Stimulated activated CD4-positive, alpha-beta T cell treated with anti-CD3 and anti-CD28 coated beads, Interleukin-12 subunit alpha, Interleukin-12 subunit beta, amount 100 ng/mL, for 24 hours (primary cell): ENCODE measurements at regions not wholly inside any gene's neighbourhood (a gene's known extent, or its start where the extent isn't known, plus 50 kb on each side); places are given as distances from the start of the nearest gene placed in this dataset.
"Not testable (repeated sequence)": the region's sequence is repeated elsewhere in the genome, so short reads cannot be mapped to it uniquely, and the experiment has no call there.

Experiments
- DNase-seq, 2 experiments: peaks; one replicate each; pipeline ENCODE4 v3.0.0-alpha.2; 2020; ENCODE audit warnings: low read depth in 2 of 2

- DNase-seq, result not testable (repeated sequence)
These were observed 79.5 kb upstream of the ANK3 start for GRCh38 chr10:60469147-60469546.

- DNase-seq, result no peak
These were observed 77.5 kb upstream of the ANK3 start for GRCh38 chr10:60467202-60467546.

GRCh38 chr10:60466267-60467201 is 76.9 kb upstream of the ANK3 start:
- no peak for DNase-seq

DNA sequence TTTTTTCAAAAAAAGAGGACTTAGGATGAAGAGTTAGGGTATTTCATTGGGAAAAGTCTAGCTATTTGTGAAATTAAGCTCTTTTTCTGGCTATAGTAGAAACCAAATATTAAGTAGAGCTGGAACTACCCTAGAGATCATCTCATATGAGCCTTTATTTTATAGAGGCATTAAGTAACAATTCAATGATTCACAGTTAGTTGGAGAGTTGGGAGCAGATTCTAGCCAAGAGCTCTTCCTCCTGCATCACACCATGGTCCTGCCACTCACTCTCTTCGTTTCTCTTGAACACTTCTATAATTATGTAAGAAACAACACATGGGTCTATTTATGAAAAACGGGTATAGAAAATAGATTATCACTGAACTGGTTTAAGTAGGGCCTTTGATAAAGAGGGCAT is 76.1 kb upstream of the ANK3 start:
- no peak for DNase-seq

DNA sequence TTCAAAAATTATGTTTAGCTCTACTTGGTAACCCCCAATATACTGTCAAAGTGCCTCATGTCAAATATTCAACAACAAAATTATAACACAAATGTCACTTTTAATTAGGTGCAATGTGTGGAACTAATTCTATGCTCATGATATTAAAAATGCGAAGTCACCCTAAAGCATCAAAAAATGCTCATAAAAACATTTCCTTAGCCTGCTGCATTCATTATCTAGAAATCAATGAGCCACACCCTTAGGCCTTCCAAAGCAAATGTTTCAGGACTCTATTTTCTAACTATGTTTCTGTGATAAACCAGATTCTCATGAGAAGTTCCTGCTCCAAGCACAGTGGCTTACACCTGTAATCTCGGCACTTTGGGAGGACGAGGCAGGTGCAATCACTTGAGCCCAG is 75.0 kb upstream of the ANK3 start:
- DNase-seq, result no peak

DNA sequence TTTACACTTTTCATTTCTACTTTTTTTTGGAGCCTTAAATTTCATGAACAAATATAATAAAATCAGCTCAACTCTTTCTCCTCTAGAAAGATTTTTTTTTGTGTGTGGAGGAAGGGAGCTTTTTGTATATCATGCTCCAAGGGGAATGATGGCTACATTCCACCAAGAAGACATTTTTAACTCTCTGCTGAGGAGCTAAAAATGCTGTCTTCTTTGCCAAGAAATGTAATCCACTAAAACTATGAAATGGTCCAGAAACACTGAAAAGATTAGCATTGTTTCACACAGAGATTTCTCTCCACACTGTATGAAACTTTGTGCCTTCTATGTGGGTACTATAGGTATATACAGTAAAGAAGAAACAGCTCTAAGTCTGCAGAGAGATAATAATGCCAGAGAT is 74.1 kb upstream of the ANK3 start:
- no peak for DNase-seq

DNA sequence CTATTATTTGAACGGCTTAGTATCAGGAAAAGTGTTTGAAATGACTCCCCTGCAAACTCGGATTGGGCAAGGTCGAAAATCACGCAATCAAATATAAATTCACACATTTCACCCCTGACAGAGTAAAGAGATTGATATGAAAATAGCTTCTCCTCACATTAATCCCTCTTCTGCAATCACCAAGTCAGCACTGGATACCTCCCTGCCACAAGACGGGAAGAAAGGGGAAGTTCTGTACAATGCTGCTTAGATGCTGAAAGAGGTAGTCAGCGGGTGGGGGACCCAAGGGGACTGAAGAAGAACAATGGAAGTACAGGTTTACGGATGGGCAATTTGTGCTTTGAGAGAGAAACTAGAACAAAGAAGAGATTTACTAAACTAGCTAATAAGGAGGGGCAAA is 72.0 kb upstream of the ANK3 start:
- DNase-seq, result no peak

- no peak for DNase-seq
These were observed 70.2 kb upstream of the ANK3 start for GRCh38 chr10:60459701-60460457.

DNA sequence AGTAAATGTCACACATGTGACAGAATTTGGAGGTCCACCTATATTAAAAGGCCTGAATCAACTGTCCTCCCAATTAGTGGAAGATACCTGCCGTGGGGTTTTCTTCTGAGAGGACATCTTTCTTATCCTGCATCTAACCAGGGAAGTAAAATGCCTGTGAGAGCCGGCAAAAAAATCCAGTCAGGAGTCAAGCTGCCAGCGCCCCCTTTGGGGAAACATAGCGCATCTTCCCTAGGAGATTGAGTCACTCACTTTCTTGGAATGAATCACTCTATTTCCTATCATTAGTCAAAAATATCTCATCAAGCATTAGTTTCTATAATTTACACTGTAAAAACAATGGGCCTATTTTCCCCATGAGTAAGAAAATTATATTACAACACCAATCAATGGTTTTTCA is 66.4 kb upstream of the ANK3 start:
- no peak for DNase-seq

DNA sequence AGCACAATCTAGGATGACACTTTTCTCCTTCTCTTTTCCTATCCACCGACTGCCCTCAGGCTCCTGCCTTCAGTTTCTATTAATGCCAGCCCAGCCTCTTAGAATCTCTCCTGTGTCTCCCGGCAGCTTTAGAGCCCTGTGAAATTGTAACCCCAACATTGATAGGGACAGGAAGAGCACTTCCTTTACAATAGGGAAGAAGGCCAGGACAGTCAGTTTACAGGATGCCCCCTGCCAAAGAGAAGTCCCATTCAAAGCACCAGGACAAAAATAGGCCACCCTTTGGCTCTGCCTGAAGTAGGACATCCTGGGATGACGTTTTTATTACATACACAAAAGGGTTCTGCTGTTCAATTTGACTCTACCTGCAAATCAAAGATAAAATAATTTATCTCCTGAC is 64.7 kb upstream of the ANK3 start:
- DNase-seq, result no peak

DNA sequence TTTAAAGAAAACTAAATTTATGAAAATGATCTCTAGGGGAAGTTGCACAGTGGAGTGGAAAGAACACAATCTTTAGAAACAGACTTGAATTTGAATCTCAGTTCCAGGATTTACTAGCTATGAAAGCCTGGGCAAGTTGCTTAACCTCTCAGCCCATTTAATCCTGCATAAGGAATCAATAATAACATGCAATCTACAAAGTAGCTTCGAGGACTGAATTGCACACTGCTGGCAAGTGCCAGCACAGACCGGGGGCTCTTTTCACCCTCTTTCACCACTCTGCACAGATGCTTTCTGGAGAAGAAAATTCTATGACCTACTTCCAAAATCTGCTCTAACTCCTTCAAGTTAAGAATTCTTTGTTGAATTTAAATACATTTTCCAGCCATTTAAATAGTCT is 63.4 kb upstream of the ANK3 start:
- DNase-seq, result no peak

DNA sequence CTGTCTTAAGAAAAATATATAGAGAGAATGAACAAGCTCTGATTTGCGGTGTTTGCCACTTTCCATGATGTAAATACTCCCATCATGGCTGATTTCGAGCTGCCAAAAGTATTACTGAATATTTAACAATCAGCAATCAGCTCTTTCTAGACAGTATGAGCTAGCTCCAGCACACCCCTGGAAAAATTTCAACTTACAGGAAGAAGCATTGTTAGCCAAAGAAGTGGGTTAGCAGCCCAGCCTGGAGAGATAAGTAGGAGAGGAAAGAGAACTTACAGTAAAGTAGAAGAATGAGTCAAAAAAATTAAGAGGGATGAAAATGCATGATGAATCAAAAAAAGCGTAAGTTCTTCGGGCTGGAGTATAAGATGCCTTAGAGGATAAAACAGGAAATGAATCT is 60.6 kb upstream of the ANK3 start:
- DNase-seq, result no peak

DNA sequence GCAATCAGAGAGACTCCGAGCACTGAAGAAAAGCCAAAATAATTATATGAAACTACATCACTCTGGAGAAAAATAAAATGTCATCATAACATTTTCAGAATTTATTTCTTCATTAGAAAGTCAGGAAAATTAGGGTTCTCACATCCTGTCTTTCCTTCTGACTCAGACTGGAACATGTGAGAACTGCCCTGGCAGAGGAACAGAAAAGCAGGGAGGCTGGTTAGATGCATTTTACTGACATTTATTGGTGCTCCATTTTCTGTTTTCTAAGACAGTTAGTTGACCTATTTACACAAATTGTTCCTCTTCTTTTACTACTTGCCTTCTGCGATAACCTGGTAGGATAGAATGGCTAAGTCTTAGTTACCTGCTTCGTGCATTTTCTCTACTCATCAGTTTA is 58.6 kb upstream of the ANK3 start:
- DNase-seq, result no peak

GRCh38 chr10:60446851-60447250 is 57.2 kb upstream of the ANK3 start:
- no peak for DNase-seq

DNA sequence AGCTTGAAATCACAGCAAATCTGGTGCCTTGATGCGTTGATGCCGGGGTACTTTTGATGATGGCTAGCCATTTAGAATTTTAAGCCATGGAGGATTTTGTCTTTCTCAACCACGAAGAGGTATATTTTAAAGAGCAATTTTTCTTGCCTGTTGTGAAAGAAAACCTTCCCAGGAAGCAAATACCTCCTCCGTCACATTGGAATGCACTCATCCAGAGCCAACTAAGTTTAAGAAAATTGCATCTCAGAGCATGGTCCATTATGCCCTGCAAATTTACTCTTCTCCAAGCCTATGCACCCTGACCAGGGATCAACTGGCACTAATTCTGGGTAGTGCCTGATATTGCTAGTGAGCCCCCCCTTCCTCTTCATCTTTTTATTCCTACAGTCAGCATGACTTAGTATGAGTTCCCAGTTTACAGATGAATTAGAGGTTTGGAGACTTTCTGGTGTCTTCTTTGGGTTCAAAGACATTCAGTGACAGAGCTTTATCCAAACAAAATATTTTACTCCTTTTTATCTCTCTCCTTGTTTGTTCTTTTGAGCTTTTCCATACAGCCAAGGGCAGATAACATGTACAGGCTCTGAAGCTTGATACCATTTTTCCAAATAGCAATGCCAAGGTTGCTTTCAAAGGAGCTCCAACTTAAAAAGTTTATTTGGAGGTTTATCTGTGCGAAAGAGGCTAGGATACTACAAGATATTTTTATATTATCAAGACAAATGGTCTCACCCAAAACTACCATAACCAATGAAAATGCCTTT is 56.6 kb upstream of the ANK3 start:
- no peak for DNase-seq

DNA sequence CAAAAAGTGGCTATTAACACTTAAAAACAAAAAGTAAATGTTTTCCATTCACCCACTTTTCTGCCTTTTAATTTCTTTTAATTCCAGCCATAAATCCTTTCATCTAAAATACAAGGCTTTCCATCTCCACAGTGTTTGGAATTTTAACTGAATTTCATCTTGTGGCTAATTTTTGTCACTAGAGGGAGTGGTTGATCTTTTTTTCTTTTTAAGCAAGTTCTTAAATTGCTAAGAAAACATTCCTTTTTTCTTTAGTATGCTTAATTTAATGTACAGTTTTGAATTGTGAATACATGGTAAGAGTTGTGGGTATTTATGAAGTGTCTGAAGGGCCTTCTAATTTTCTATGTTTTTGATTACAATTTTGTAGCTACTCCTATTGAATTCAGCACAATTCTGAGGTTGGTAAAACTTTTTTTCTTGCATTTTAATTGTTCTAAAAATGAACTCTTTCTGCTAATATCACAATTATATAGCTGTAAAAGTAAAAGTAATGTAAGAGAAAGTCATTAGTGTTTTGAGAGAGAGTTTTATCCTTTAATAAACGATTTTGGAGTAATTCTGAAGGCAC is 54.9 kb upstream of the ANK3 start:
- no peak for DNase-seq

DNA sequence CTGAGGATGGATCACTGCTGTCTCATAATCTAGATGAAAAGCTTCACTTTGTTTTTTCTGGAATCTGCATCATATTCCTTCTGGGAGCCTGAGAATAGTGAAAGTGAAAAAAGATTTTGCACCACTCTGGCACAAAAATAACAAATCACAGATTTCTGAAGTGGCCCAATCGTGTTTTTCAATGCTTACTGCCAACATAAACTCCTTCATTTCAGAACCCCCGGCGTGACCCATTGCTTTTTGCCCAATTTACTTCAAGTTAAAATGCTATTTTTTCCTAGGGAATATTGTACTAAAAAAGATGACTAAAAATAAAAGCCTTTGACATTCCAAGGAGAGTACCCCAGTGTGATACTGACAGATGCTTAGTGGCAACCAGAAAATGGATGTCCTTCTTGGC is 53.7 kb upstream of the ANK3 start:
- DNase-seq, result no peak

DNA sequence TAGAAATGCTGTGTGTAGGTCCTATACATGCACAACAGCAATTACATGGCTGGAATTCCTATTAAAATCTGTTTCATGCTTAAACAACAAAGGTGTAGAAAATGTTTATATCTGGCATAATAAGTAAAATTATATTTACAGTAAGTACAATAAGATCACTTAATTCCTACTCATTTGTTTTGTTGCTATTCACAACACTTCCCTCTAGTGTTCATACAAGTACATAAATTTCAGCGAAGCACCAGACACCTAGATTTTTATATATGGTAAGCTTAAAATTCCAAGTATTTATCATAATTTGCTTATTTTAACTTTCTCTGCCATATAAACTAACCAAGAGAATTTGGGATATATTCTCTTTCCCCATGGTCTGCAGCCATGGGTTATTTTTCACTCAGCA is 51.8 kb upstream of the ANK3 start:
- DNase-seq, result no peak

DNA sequence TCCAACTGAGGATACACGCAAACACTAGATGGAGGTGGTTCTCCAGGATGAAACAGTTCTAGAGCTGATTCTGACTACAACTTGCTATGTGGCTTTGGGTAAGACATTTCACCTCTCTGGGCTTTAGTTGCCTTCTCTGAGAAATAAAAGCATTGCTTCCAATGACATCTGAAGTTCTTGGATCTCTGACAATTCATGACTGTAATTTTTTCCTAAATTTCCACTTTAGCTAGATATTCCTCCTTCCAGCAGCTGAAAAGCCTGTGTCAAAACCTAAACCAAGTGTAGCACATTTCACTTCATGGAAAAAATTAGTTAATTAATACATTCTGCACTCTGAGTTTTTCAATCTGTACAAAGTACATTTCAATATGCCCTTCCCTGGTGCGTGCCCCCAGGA is 50.0 kb upstream of the ANK3 start:
- DNase-seq, result no peak
